ENCODE measurements at regions not wholly inside any gene's neighbourhood (a gene's known extent, or its start where the extent isn't known, plus 50 kb on each side); places are given as distances from the start of the nearest gene placed in this dataset.

- H3K79me2 ChIP-seq (ENCODE audit: insufficient read depth, low read length): no peaks in the 10 kb centered on the region
- DNase-seq: no peak
- no peak overlapping the region for H3K4me3 Mint-ChIP-seq
- no peak overlapping the region for H3K27ac ChIP-seq (ENCODE audit: insufficient read length, low read depth, low read length)
- no peak overlapping the region for H2AK5ac ChIP-seq (ENCODE audit: insufficient read length, low read length)
- H2BK15ac ChIP-seq (ENCODE audit: low read depth, low read length): no peak overlapping the region
- H3K79me1 ChIP-seq (ENCODE audit: insufficient read depth, low read depth, low read length, poor library complexity, severe bottlenecking): no peaks in the 10 kb centered on the region
- no peak overlapping the region for H3K18ac ChIP-seq (ENCODE audit: insufficient read length, low read depth, low read length)
- H3K4me1 ChIP-seq (ENCODE audit: insufficient read depth, low read length): no peaks in the 10 kb centered on the region
- no peaks in the 10 kb centered on the region for H3K23me2 ChIP-seq (ENCODE audit: insufficient read length, low read depth, low read length, poor library complexity, severe bottlenecking)
- H3K27ac Mint-ChIP-seq: no peak overlapping the region
- peaks cover 8 to 9% of the 10 kb centered on the region in 2 experiments; a peak in 3 of 4 replicates for H3K4me1 Mint-ChIP-seq
- no peaks in the 10 kb centered on the region for H4K20me1 ChIP-seq (ENCODE audit: control insufficient read depth, insufficient read depth, insufficient read length)
- H3K4me2 ChIP-seq (ENCODE audit: insufficient read depth, insufficient read length, low read length): no peak overlapping the region
- H2BK120ac ChIP-seq (ENCODE audit: low read depth, low read length, poor library complexity, severe bottlenecking): no peak overlapping the region
- no peak overlapping the region for H2BK5ac ChIP-seq (ENCODE audit: insufficient read length, low read length)
- no peaks in the 10 kb centered on the region for H3K27me3 Mint-ChIP-seq (ENCODE audit: low read depth)
- H2BK20ac ChIP-seq (ENCODE audit: low read depth, low read length, poor library complexity, severe bottlenecking): no peak overlapping the region
- H3K27me3 ChIP-seq (ENCODE audit: insufficient read depth, low read length): no peaks in the 10 kb centered on the region
- no peak overlapping the region for H3T11ph ChIP-seq (ENCODE audit: low read length)
- H3K14ac ChIP-seq (ENCODE audit: insufficient read depth, low read length): no peak overlapping the region
- H2BK12ac ChIP-seq (ENCODE audit: insufficient read length, low read depth, low read length): no peak overlapping the region
- no peak overlapping the region for H4K91ac ChIP-seq (ENCODE audit: insufficient read length, low read depth, low read length)
- H3K9ac ChIP-seq (ENCODE audit: extremely low read depth, insufficient read length, low read length): no peak overlapping the region
- H3K36me3 Mint-ChIP-seq (ENCODE audit: insufficient read depth in 1 of 3, low read depth in 3 of 3): no peaks in the 10 kb centered on the region
- no peak overlapping the region for H3K56ac ChIP-seq (ENCODE audit: insufficient read length, low read depth, low read length)
- H2AFZ ChIP-seq (ENCODE audit: low read length): no peak overlapping the region
- no CpG with 5 or more reads among the region's 3 CpGs for WGBS (ENCODE audit: extremely low coverage, insufficient read length, low lambda C conversion rate)
- no peaks in the 10 kb centered on the region for H3K9me3 Mint-ChIP-seq
- H3K23ac ChIP-seq (ENCODE audit: insufficient read length, low read depth, low read length): no peak overlapping the region
- H4K8ac ChIP-seq (replicated peaks; ENCODE audit: insufficient read length, low read depth, low read length): no peak overlapping the region
- TF ChIP-seq CTCF (conservative IDR thresholded peaks at IDR 0.05): no peak
- H3K4ac ChIP-seq (ENCODE audit: low read depth, low read length): no peak overlapping the region
- H3K9me3 ChIP-seq (ENCODE audit: control insufficient read depth, low read depth, low read length): no peaks in the 10 kb centered on the region
- no peak overlapping the region for H4K5ac ChIP-seq (ENCODE audit: insufficient read length, low read depth, low read length)
These were observed 1008.8 kb downstream of the ROBO2 start for GRCh38 chr3:78048698-78049097.
